ENCODE measurements at regions not wholly inside any gene's neighbourhood (a gene's known extent, or its start where the extent isn't known, plus 50 kb on each side); places are given as distances from the start of the nearest gene placed in this dataset.
A peak's percentile ranks its signal among the peaks of the same experiment; 100 is the strongest.
"Not testable (repeated sequence)": the region's sequence is repeated elsewhere in the genome, so short reads cannot be mapped to it uniquely, and the experiment has no call there.

- TF ChIP-seq, protein P1, sequence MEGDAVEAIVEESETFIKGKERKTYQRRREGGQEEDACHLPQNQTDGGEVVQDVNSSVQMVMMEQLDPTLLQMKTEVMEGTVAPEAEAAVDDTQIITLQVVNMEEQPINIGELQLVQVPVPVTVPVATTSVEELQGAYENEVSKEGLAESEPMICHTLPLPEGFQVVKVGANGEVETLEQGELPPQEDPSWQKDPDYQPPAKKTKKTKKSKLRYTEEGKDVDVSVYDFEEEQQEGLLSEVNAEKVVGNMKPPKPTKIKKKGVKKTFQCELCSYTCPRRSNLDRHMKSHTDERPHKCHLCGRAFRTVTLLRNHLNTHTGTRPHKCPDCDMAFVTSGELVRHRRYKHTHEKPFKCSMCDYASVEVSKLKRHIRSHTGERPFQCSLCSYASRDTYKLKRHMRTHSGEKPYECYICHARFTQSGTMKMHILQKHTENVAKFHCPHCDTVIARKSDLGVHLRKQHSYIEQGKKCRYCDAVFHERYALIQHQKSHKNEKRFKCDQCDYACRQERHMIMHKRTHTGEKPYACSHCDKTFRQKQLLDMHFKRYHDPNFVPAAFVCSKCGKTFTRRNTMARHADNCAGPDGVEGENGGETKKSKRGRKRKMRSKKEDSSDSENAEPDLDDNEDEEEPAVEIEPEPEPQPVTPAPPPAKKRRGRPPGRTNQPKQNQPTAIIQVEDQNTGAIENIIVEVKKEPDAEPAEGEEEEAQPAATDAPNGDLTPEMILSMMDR (IDR thresholded peaks at IDR 0.05; ENCODE audit: control insufficient read depth, insufficient read depth, low read depth, low read length, missing control alignments), result no peak
- peak; percentile 52 for DNase-seq (ENCODE audit: low read depth)
- H3K4me3 ChIP-seq (ENCODE audit: control insufficient read depth, low read depth, low read length), result no peak overlapping the region
Observed at GRCh38 chr13:33355201-33355895, 69.8 kb upstream of the STARD13 start.

DNA sequence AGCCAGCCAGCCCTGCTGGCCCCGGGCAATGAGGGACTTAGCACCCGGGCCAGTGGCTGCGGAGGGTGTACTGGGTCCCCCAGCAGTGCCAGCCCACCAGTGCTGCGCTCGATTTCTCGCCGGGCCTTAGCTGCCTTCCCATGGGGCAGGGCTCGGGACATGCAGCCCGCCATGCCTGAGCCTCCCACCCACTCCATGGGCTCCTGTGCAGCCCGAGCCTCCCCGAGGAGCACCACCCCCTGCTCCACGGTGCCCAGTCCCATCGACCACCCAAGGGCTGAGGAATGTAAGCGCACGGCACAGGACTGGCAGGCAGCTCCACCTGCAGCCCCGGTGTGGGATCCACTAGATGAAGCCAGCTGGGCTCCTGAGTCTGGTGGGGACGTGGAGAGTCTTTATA lies 72.5 kb upstream of the STARD13 start:
- H3K4me3 ChIP-seq (ENCODE audit: control insufficient read depth, low read depth, low read length); DNase-seq (ENCODE audit: low read depth): not testable (repeated sequence)

GRCh38 chr13:33362986-33363727 lies 77.6 kb upstream of the STARD13 start:
- no peak for DNase-seq (ENCODE audit: low read depth)
- TF ChIP-seq, protein P1 (IDR thresholded peaks at IDR 0.05; ENCODE audit: control insufficient read depth, insufficient read depth, low read depth, low read length, missing control alignments), result no peak
- H3K4me3 ChIP-seq (ENCODE audit: control insufficient read depth, low read depth, low read length), result no peak overlapping the region

DNA sequence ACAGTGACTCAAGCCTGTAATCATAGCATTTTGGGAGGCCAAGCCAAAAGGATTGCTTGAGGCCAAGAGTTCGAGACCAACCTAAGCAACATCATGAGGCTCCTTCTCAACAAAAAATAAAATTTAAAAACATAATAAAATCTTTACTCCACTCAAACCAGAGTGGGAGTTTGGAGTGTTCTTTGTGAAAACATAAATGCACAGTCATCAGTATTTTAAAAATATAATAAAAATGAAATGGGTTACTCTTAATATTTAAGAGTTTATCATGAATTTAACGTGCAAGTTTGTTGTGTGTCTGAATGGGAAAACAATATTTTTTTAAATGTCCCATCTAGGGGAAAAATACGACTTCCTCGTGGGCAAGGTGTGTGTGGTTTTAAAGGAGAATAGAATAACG lies 78.6 kb upstream of the STARD13 start:
- no peak for DNase-seq (ENCODE audit: low read depth)
- no peak overlapping the region for H3K4me3 ChIP-seq (ENCODE audit: control insufficient read depth, low read depth, low read length)
- TF ChIP-seq, protein P1 (IDR thresholded peaks at IDR 0.05; ENCODE audit: control insufficient read depth, insufficient read depth, low read depth, low read length, missing control alignments), result no peak

DNA sequence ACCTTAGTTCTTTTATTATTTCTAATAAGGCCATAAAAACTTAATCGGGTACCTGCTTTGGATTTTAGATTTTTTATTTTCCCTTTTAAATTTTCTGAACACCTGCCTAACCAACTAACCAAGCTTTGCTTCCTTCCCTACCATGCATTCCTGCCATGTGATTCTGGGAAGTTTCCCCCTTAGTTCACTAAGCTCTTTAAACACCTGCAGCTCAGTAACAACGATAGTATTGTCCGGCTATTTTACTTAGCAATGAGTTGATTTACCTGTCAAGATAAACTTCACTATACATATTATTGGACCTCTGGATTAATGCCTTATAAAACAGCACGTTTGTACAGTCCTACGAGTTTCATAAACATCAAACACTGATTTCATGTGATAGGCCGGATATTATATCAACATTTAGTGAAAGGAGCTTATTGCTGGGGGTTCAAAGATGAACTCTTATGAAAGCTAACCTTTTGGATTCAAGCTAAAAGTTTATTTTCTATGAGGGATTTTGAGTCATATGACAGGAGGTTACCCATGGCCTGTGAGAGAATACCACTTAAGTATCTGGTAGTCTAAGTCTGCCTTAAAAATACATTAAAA lies 81.0 kb upstream of the STARD13 start:
- H3K4me3 ChIP-seq (ENCODE audit: control insufficient read depth, low read depth, low read length), result no peak overlapping the region
- no peak for DNase-seq (ENCODE audit: low read depth)
- TF ChIP-seq, protein P1 (IDR thresholded peaks at IDR 0.05; ENCODE audit: control insufficient read depth, insufficient read depth, low read depth, low read length, missing control alignments), result no peak

DNA sequence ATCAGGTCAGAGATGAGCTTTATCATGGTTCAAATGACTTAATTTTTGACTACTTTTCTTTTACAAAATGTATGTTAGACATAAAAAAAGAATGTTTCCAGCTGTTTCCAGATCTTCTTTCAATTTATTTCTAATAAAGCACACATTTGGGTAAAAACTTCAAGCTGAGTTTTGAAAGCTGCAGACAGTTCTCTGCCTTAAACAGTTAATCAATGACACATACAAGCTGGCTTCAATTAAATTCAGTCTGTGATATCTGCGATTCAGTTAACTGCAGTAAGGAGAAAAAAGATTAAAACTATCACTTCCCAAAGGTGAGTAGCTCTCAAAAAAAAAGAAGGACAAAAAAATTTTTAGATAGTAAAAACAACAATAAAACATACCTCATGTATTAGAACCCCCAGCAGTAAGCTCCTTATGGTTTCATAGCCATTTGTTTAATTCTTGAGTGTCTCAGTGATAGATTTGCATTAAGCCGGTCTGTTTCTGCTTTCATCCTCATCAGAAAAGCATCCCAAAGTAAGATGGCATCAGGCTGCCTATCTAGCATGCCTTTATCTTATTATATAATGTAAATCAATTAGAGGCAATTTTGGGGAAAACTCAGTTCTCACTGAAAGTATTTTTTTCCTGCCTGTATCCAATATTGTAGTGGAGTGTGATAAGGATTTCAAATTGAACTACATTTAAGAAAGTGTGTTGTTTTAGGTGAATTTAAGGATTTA lies 81.8 kb upstream of the STARD13 start:
- no peak for DNase-seq (ENCODE audit: low read depth)
- TF ChIP-seq, protein P1 (IDR thresholded peaks at IDR 0.05; ENCODE audit: control insufficient read depth, insufficient read depth, low read depth, low read length, missing control alignments), result no peak
- H3K4me3 ChIP-seq (ENCODE audit: control insufficient read depth, low read depth, low read length), result no peak overlapping the region
